WTC11 (cell line): ENCODE measurements at regions not wholly inside any gene's neighbourhood (a gene's known extent, or its start where the extent isn't known, plus 50 kb on each side); places are given as distances from the start of the nearest gene placed in this dataset.

Source experiments
- ATAC-seq: fragments of 200-7000 bp; cut with Tn5 transposase; 2 replicates; pipeline ENCODE4 v1.10.0; 2021; ENCODE audit warnings: mild to moderate bottlenecking, moderate library complexity
- CTCF ChIA-PET: fragments of 300-600 bp; sonication (Branson Sonifier 250); formaldehyde crosslinking; loops from one replicate; lab custom pipeline; 2021; ENCODE audit warnings: antibody characterized with exemption; lab: Charles Lee
- POLR2A ChIA-PET: fragments of 350-600 bp; sonication (Branson Sonifier 250); formaldehyde crosslinking; loops from one replicate; lab custom pipeline; 2021; ENCODE audit warnings: antibody characterized with exemption; lab: Charles Lee
- DNase-seq: peaks from one replicate; pipeline ENCODE4 v3.0.0; 2021; ENCODE audit warnings: low spot score
- H3K27ac Mint-ChIP-seq: 2 replicates; pipeline ENCODE4 v1.8.0; 2021; ENCODE audit warnings: mixed read lengths
- H3K27me3 Mint-ChIP-seq: 2 replicates; pipeline ENCODE4 v1.8.0; 2021; ENCODE audit warnings: low read depth, mild to moderate bottlenecking, moderate library complexity, mixed read lengths
- H3K36me3 Mint-ChIP-seq: 2 replicates; pipeline ENCODE4 v1.8.0; 2021; ENCODE audit warnings: mixed read lengths
- H3K4me1 Mint-ChIP-seq: 2 replicates; pipeline ENCODE4 v1.8.0; 2022; ENCODE audit warnings: mixed read lengths
- H3K4me3 Mint-ChIP-seq: 2 replicates; pipeline ENCODE4 v1.8.0; 2021; ENCODE audit warnings: mild to moderate bottlenecking, moderate library complexity, mixed read lengths
- H3K9me3 Mint-ChIP-seq: 2 replicates; pipeline ENCODE4 v1.8.0; 2021; ENCODE audit warnings: mixed read lengths
- AFF4 ChIP-seq: sonication (generic); formaldehyde crosslinking; IDR thresholded peaks from 2 replicates; pipeline ENCODE4 v1.8.1; 2023; ENCODE audit warnings: mild to moderate bottlenecking, missing genetic modification reagents, borderline replicate concordance
- ATF2 ChIP-seq: sonication (generic); formaldehyde crosslinking; IDR thresholded peaks from 2 replicates; pipeline ENCODE4 v1.8.1; 2022; ENCODE audit warnings: low read depth, missing genetic modification reagents, borderline replicate concordance
- CBFB ChIP-seq: sonication (generic); formaldehyde crosslinking; IDR thresholded peaks from 2 replicates; pipeline ENCODE4 v1.8.1; 2022; ENCODE audit warnings: mild to moderate bottlenecking, low read depth, missing genetic modification reagents
- CTCF ChIP-seq: fragments of 200-600 bp; IDR thresholded peaks from 2 replicates; pipeline ENCODE4 v1.8.0; 2022; ENCODE audit warnings: antibody characterized with exemption
- ERG ChIP-seq: fragments of 250-450 bp; sonication (Bioruptor Pico); IDR thresholded peaks from 2 replicates; pipeline ENCODE4 v1.8.0; 2021; ENCODE audit warnings: mild to moderate bottlenecking
- ESRRA ChIP-seq: sonication (generic); formaldehyde crosslinking; IDR thresholded peaks from 2 replicates; pipeline ENCODE4 v1.8.1; 2022; ENCODE audit warnings: mild to moderate bottlenecking, missing genetic modification reagents, borderline replicate concordance
- FOXP1 ChIP-seq: sonication (generic); formaldehyde crosslinking; IDR thresholded peaks from 2 replicates; pipeline ENCODE4 v1.8.0; 2022; ENCODE audit warnings: missing genetic modification reagents, mild to moderate bottlenecking, moderate library complexity, borderline replicate concordance
- GABPB1 ChIP-seq: sonication (generic); formaldehyde crosslinking; IDR thresholded peaks from 2 replicates; pipeline ENCODE4 v1.8.1; 2023; ENCODE audit warnings: mild to moderate bottlenecking, missing genetic modification reagents
- GTF2I ChIP-seq: fragments of 250-450 bp; sonication (Bioruptor Pico); conservative IDR thresholded peaks from 2 replicates; pipeline ENCODE4 v1.4.0; 2021; ENCODE audit warnings: mild to moderate bottlenecking
- MLX ChIP-seq: sonication (generic); formaldehyde crosslinking; IDR thresholded peaks from 2 replicates; pipeline ENCODE4 v1.8.1; 2023; ENCODE audit warnings: mild to moderate bottlenecking, missing genetic modification reagents, moderate library complexity
- NR1H2 ChIP-seq: sonication (generic); formaldehyde crosslinking; IDR thresholded peaks from 2 replicates; pipeline ENCODE4 v1.9.0; 2021; ENCODE audit warnings: mild to moderate bottlenecking, moderate library complexity, missing genetic modification reagents
- NR3C1 ChIP-seq: sonication (generic); formaldehyde crosslinking; conservative IDR thresholded peaks from 2 replicates; pipeline ENCODE4 v1.8.1; 2023; ENCODE audit warnings: low read depth, mild to moderate bottlenecking, missing genetic modification reagents
- PREB ChIP-seq: sonication (generic); formaldehyde crosslinking; IDR thresholded peaks from 2 replicates; pipeline ENCODE4 v1.8.1; 2022; ENCODE audit warnings: mild to moderate bottlenecking, missing genetic modification reagents, moderate library complexity, borderline replicate concordance
- SMAD3 ChIP-seq: sonication (generic); formaldehyde crosslinking; IDR thresholded peaks from 2 replicates; pipeline ENCODE4 v1.8.0; 2022; ENCODE audit warnings: missing genetic modification reagents, mild to moderate bottlenecking, borderline replicate concordance
- SMAD4 ChIP-seq: sonication (generic); formaldehyde crosslinking; IDR thresholded peaks from 2 replicates; pipeline ENCODE4 v1.8.0; 2022; ENCODE audit warnings: mild to moderate bottlenecking, missing genetic modification reagents
- TEAD1 ChIP-seq: sonication (generic); formaldehyde crosslinking; IDR thresholded peaks from 2 replicates; pipeline ENCODE4 v1.8.0; 2022; ENCODE audit warnings: mild to moderate bottlenecking, missing genetic modification reagents
- TEAD4 ChIP-seq: sonication (generic); formaldehyde crosslinking; IDR thresholded peaks from 2 replicates; pipeline ENCODE4 v1.8.0; 2022; ENCODE audit warnings: mild to moderate bottlenecking, missing genetic modification reagents
- ZBTB21 ChIP-seq: sonication (generic); formaldehyde crosslinking; IDR thresholded peaks from 2 replicates; pipeline ENCODE4 v1.8.1; 2023; ENCODE audit warnings: mild to moderate bottlenecking, missing genetic modification reagents, borderline replicate concordance
- ZMAT4 ChIP-seq: fragments of 250-450 bp; sonication (Bioruptor Pico); IDR thresholded peaks from 2 replicates; pipeline ENCODE4 v1.9.0; 2021; ENCODE audit warnings: mild to moderate bottlenecking
- ZNF138 ChIP-seq: sonication (generic); formaldehyde crosslinking; conservative IDR thresholded peaks from 2 replicates; pipeline ENCODE4 v1.8.1; 2022; ENCODE audit warnings: mild to moderate bottlenecking, moderate library complexity, missing genetic modification reagents
- ZNF219 ChIP-seq: sonication (generic); formaldehyde crosslinking; IDR thresholded peaks from 2 replicates; pipeline ENCODE4 v1.8.0; 2023; ENCODE audit warnings: missing genetic modification reagents, mild to moderate bottlenecking, borderline replicate concordance
- ZNF232 ChIP-seq: sonication (generic); formaldehyde crosslinking; IDR thresholded peaks from 2 replicates; pipeline ENCODE4 v1.8.0; 2022; ENCODE audit warnings: mild to moderate bottlenecking, missing genetic modification reagents
- ZNF396 ChIP-seq: fragments of 250-450 bp; sonication (Bioruptor Pico); IDR thresholded peaks from 2 replicates; pipeline ENCODE4 v1.8.0; 2021; ENCODE audit warnings: mild to moderate bottlenecking, moderate library complexity, borderline replicate concordance

- TF ChIP-seq CTCF, result no peak
- TF ChIP-seq ATF2, result no peak
- TF ChIP-seq ESRRA (CRISPR knock-in tag), result no peak
- TF ChIP-seq MLX (CRISPR knock-in tag), result no peak
- no peak for TF ChIP-seq GABPB1 (CRISPR knock-in tag)
- TF ChIP-seq ZMAT4 (CRISPR knock-in tag), result no peak
- no peak for TF ChIP-seq TEAD4
- TF ChIP-seq PREB (CRISPR knock-in tag), result no peak
These were observed 473.7 kb upstream of the PTGER4 start (continued) for GRCh38 chr5:40206030-40206429.

GRCh38 chr5:40204144-40204543 lies 475.6 kb upstream of the PTGER4 start:
- ChIA-PET POLR2A (no interaction called here), CTCF (no interaction called here)
- no peak overlapping the region for H3K27ac Mint-ChIP-seq
- no peaks in the 10 kb centered on the region for H3K4me1 Mint-ChIP-seq
- no peaks in the 10 kb centered on the region for H3K36me3 Mint-ChIP-seq
- DNase-seq, result no peak
- ATAC-seq, result no peak
- H3K27me3 Mint-ChIP-seq, result no peaks in the 10 kb centered on the region
- H3K4me3 Mint-ChIP-seq, result no peak overlapping the region
- no peak for TF ChIP-seq TEAD1 (CRISPR knock-in tag)
- TF ChIP-seq TEAD4, result no peak
- no peak for TF ChIP-seq AFF4 (CRISPR knock-in tag)
- no peak for TF ChIP-seq ZNF219
- TF ChIP-seq MLX (CRISPR knock-in tag), result no peak
- no peak for TF ChIP-seq ZNF232
- TF ChIP-seq GTF2I (CRISPR knock-in tag), result no peak
- TF ChIP-seq NR3C1 (CRISPR knock-in tag), result no peak
- no peak for TF ChIP-seq SMAD4 (CRISPR knock-in tag)
- no peak for TF ChIP-seq ZNF138 (CRISPR knock-in tag)
- no peak for TF ChIP-seq CBFB
- TF ChIP-seq ATF2, result no peak
- TF ChIP-seq NR1H2 (CRISPR knock-in tag), result no peak
- no peak for TF ChIP-seq ZNF396 (CRISPR knock-in tag)
- no peak for TF ChIP-seq SMAD3 (CRISPR knock-in tag)
- TF ChIP-seq ERG, result no peak
- no peak for TF ChIP-seq FOXP1 (CRISPR knock-in tag)
- no peak for TF ChIP-seq ZBTB21 (CRISPR knock-in tag)
- H3K9me3 Mint-ChIP-seq, result peaks cover 5% of the 10 kb centered on the region
